ENCODE measurements at regions not wholly inside any gene's neighbourhood (a gene's known extent, or its start where the extent isn't known, plus 50 kb on each side); places are given as distances from the start of the nearest gene placed in this dataset.

DNA sequence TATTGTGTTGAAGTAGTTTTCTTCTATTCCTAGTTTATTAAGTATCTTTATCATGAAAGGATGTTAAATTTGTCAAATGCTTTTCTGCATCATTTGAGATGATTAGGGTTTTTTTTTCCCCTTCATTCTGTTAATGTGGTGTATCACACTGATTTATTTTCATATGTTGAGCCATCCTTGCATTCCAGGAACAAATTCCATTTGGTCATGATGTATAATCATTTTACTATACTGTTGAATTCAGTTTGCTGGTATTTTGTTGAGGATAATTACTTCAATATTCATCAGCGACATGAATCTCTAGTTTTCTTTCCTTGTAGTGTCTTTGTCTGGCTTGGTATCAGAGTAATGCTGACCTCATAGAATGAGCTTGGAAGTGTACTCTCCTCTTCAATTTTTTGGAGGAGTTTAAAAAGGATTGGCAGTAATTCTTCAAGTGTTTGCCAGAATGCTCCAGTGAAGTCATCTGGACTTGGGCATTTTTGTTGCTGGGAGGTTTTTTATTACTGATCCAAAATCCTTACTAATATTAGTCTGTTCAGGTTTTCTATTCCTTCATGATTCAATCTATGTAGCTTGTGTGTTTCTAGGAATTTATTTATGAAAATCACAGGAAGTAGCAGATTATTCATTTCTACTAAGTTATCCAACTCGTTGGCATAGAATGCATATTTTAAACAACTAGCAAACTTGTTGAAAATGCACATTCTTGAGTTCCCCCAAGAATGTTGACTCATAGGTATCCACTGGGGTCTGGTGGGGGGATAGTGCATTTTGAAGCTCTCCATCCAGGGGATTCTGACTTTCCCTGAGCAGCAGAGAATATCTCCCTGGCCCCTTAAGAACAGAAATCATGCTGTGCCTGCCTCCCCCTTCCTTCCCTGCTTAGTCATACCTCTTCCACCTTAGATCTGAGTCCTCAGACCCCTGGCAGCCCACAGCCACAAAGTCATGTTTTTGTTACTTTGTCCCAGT, 187.1 kb downstream of the BMP7 start:
- Histone ChIP-seq H4K20me1 (ENCODE audit: insufficient read depth, low read length) (no peaks in the 10 kb centered on the region), H3F3A (ENCODE audit: insufficient read depth, low read length) (no peaks in the 10 kb centered on the region), H3K27me3 (ENCODE audit: insufficient read depth, low read length) (peaks cover 15% of the 10 kb centered on the region; the same call in 1 of the 2 replicates), H3K9me3 (ENCODE audit: low read length) (peaks cover 22% of the 10 kb centered on the region), H3K4me3 (ENCODE audit: low read depth, low read length, poor library complexity, severe bottlenecking) (no peak overlapping the region), H3K9ac (ENCODE audit: low read length) (no peak overlapping the region), H3K27ac (ENCODE audit: low read depth, low read length, poor library complexity, severe bottlenecking) (no peak overlapping the region), H3K36me3 (ENCODE audit: insufficient read depth, low read length) (no peaks in the 10 kb centered on the region), H3K79me2 (ENCODE audit: insufficient read depth, low read length) (no peaks in the 10 kb centered on the region), H3K4me2 (ENCODE audit: low read length) (no peak overlapping the region), H3K9me2 (ENCODE audit: low read depth, low read length) (no peaks in the 10 kb centered on the region), H2AFZ (ENCODE audit: low read length) (no peak overlapping the region), H3K4me1 (ENCODE audit: insufficient read depth, low read length, severe bottlenecking) (no peaks in the 10 kb centered on the region)
- TF ChIP-seq, protein P1, sequence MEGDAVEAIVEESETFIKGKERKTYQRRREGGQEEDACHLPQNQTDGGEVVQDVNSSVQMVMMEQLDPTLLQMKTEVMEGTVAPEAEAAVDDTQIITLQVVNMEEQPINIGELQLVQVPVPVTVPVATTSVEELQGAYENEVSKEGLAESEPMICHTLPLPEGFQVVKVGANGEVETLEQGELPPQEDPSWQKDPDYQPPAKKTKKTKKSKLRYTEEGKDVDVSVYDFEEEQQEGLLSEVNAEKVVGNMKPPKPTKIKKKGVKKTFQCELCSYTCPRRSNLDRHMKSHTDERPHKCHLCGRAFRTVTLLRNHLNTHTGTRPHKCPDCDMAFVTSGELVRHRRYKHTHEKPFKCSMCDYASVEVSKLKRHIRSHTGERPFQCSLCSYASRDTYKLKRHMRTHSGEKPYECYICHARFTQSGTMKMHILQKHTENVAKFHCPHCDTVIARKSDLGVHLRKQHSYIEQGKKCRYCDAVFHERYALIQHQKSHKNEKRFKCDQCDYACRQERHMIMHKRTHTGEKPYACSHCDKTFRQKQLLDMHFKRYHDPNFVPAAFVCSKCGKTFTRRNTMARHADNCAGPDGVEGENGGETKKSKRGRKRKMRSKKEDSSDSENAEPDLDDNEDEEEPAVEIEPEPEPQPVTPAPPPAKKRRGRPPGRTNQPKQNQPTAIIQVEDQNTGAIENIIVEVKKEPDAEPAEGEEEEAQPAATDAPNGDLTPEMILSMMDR (IDR thresholded peaks at IDR 0.05; ENCODE audit: low read length) = no peak
- TF ChIP-seq EZH2 (IDR thresholded peaks at IDR 0.05; ENCODE audit: borderline replicate concordance, low read length) = no peak

DNA sequence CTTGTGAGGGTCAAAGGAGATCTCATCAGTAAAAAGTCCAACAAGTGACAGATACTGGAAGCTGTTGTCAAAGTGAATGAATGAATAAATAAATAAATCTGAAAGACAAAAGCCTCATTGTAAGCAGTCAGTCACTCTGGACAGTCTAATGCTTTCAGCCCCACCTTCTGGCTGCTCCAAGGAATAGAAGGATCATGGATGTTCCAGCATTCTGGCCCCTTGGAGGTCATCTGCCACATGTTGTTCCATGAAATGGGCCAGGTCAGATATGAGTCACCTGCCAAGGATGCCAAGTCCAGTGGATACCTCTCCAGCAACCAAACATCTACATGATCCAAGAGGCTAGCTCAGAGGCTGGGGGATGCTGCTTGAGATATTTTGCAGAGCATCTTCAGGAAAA, 185.6 kb downstream of the BMP7 start:
- Histone ChIP-seq H3K9ac (ENCODE audit: low read length) (no peak overlapping the region), H3K9me3 (ENCODE audit: low read length) (peaks cover 19% of the 10 kb centered on the region), H3F3A (ENCODE audit: insufficient read depth, low read length) (no peaks in the 10 kb centered on the region), H4K20me1 (ENCODE audit: insufficient read depth, low read length) (no peaks in the 10 kb centered on the region), H3K27ac (ENCODE audit: low read depth, low read length, poor library complexity, severe bottlenecking) (no peak overlapping the region), H3K4me3 (ENCODE audit: low read depth, low read length, poor library complexity, severe bottlenecking) (no peak overlapping the region), H2AFZ (ENCODE audit: low read length) (no peak overlapping the region), H3K4me1 (ENCODE audit: insufficient read depth, low read length, severe bottlenecking) (no peaks in the 10 kb centered on the region), H3K9me2 (ENCODE audit: low read depth, low read length) (no peaks in the 10 kb centered on the region), H3K36me3 (ENCODE audit: insufficient read depth, low read length) (no peaks in the 10 kb centered on the region), H3K79me2 (ENCODE audit: insufficient read depth, low read length) (no peaks in the 10 kb centered on the region), H3K27me3 (ENCODE audit: insufficient read depth, low read length) (peaks cover 6% of the 10 kb centered on the region; the same call in 1 of the 2 replicates), H3K4me2 (ENCODE audit: low read length) (no peak overlapping the region)
- TF ChIP-seq, protein P1 (IDR thresholded peaks at IDR 0.05; ENCODE audit: low read length) = no peak
- no peak for TF ChIP-seq EZH2 (IDR thresholded peaks at IDR 0.05; ENCODE audit: borderline replicate concordance, low read length)

DNA sequence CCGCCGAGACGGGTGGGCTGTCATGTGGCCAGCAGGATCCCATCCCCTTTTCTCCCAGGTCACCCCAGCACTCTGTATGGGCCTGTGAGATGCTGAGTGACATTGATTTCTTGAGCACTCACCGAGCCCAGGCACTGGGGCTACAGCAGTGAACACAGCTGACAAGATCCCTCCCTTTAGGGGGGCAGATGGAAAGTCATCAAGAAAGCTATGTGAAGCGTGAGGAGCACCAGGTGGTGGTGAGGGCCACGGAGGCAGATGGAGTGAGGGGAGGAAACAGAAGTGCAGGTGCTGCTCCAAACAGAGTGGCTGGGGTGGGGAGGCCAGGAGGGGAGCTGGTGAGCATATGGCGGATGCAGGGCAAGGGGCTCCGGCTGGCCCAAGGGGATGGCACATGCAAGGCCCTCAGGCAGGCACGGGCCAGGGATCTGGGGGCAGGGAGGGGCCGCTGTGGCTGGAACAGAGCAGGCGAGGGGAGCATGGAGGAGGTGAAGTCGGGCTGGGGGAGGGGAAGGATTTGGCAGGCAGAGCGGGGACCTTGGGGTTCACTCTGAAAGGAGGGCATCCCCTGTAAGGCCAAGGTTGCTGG, 184.0 kb downstream of the BMP7 start:
- Histone ChIP-seq H3K4me2 (ENCODE audit: low read length) (no peak overlapping the region), H3K9me3 (ENCODE audit: low read length) (peaks cover 18% of the 10 kb centered on the region), H3K9ac (ENCODE audit: low read length) (no peak overlapping the region), H3K27ac (ENCODE audit: low read depth, low read length, poor library complexity, severe bottlenecking) (no peak overlapping the region), H3F3A (ENCODE audit: insufficient read depth, low read length) (no peaks in the 10 kb centered on the region), H4K20me1 (ENCODE audit: insufficient read depth, low read length) (no peaks in the 10 kb centered on the region), H3K9me2 (ENCODE audit: low read depth, low read length) (no peaks in the 10 kb centered on the region), H3K27me3 (ENCODE audit: insufficient read depth, low read length) (peaks cover 14% of the 10 kb centered on the region; the same call in 1 of the 2 replicates), H3K79me2 (ENCODE audit: insufficient read depth, low read length) (no peaks in the 10 kb centered on the region), H3K4me1 (ENCODE audit: insufficient read depth, low read length, severe bottlenecking) (no peaks in the 10 kb centered on the region), H3K4me3 (ENCODE audit: low read depth, low read length, poor library complexity, severe bottlenecking) (no peak overlapping the region), H3K36me3 (ENCODE audit: insufficient read depth, low read length) (no peaks in the 10 kb centered on the region), H2AFZ (ENCODE audit: low read length) (no peak overlapping the region)
- TF ChIP-seq, protein P1 (IDR thresholded peaks at IDR 0.05; ENCODE audit: low read length) = no peak
- no peak for TF ChIP-seq EZH2 (IDR thresholded peaks at IDR 0.05; ENCODE audit: borderline replicate concordance, low read length)
